ENCODE measurements at regions not wholly inside any gene's neighbourhood (a gene's known extent, or its start where the extent isn't known, plus 50 kb on each side); places are given as distances from the start of the nearest gene placed in this dataset.

DNA sequence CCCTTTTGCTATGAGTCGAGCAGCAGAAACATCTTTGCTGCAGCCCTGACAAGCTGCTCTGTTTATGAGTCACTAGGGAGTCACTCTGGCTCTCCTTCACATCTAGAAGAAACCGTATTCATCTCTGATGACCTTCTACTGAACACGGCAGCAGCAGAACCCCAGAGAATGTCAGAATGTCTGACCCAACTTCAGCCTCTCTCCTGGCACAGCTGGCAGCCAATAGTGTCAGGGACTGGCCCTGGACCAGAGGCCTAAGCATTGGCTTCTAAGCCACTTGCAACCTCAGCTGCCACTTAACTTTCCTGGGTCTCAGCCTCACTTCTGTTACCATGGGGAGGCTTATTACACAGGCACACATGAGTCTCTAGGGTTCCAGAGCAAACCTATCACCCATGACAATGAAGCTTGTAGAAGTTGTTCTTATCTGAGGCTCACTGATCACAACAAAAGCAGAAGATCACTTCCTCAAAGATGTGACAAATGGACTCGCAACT, 184.1 kb upstream of the TLE3 start:
- H3K27ac ChIP-seq (ENCODE audit: low read length) = no peak overlapping the region
- TF ChIP-seq, protein P1, sequence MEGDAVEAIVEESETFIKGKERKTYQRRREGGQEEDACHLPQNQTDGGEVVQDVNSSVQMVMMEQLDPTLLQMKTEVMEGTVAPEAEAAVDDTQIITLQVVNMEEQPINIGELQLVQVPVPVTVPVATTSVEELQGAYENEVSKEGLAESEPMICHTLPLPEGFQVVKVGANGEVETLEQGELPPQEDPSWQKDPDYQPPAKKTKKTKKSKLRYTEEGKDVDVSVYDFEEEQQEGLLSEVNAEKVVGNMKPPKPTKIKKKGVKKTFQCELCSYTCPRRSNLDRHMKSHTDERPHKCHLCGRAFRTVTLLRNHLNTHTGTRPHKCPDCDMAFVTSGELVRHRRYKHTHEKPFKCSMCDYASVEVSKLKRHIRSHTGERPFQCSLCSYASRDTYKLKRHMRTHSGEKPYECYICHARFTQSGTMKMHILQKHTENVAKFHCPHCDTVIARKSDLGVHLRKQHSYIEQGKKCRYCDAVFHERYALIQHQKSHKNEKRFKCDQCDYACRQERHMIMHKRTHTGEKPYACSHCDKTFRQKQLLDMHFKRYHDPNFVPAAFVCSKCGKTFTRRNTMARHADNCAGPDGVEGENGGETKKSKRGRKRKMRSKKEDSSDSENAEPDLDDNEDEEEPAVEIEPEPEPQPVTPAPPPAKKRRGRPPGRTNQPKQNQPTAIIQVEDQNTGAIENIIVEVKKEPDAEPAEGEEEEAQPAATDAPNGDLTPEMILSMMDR (IDR thresholded peaks at IDR 0.05) = no peak
- no peak for DNase-seq
- no peaks in the 10 kb centered on the region for H3K36me3 ChIP-seq (ENCODE audit: control insufficient read depth, insufficient read depth, low read length)
- Mint-ChIP-seq H3K9me3 (peaks cover 0 to 4% of the 10 kb centered on the region in 2 donors), H3K27me3 (ENCODE audit: low read depth in 2 of 2) (peaks cover 32 to 35% of the 10 kb centered on the region in 2 donors), H3K36me3 (no peaks in the 10 kb centered on the region), H3K4me3 (no peak overlapping the region), H3K4me1 (peaks cover 0 to 6% of the 10 kb centered on the region in 2 donors), H3K27ac (no peak overlapping the region)
- no peak for ATAC-seq
- H3K9me3 ChIP-seq (ENCODE audit: control insufficient read depth, insufficient read depth, low read length) = no peaks in the 10 kb centered on the region
- intact Hi-C loops (cut with micrococcal nuclease) = loop anchor here (2.0 kb wide), 1 partner anchor 19 kb away; no protein-coding TSS in a partner anchor
- no peak overlapping the region for H3K4me3 ChIP-seq (ENCODE audit: low read length)
- 62% methylated on average over 4 of the region's 4 CpGs for WGBS (ENCODE audit: insufficient coverage)
- H3K4me1 ChIP-seq (ENCODE audit: control insufficient read depth, insufficient read depth, low read length) = peaks cover 5% of the 10 kb centered on the region
- peaks cover 2% of the 10 kb centered on the region for H3K27me3 ChIP-seq (ENCODE audit: control insufficient read depth, insufficient read depth, low read length)

DNA sequence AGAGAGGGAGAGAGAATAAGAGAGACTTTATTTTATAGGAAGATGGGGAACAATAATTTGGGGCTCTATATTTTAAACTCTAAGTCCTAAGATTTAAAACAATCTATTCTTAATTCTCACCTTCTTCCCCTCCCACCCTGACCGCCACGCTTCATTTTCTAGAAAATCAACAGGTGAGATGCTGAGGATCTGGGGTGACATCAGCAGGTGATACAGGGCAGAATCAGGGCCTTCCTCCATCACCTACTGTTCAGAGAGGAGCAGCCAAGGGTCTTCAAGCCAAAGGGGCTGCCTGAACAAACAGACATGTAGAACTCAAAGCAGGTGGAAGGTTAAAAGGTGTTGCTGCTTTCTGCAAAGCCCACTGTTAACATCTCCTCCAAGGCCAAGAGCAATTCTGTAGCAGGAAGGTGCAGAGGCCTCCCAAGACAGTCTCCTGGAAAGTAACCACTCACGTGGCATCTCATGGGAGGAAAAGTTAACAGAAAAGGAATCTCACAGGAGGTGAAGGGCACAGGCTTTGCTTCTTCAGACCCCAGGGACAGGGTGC, 183.6 kb upstream of the TLE3 start:
- Mint-ChIP-seq H3K27ac (no peak overlapping the region), H3K4me1 (peaks cover 0 to 6% of the 10 kb centered on the region in 2 donors), H3K27me3 (ENCODE audit: low read depth in 2 of 2) (peaks cover 34 to 36% of the 10 kb centered on the region in 2 donors), H3K36me3 (no peaks in the 10 kb centered on the region), H3K9me3 (peaks cover 0 to 4% of the 10 kb centered on the region in 2 donors), H3K4me3 (no peak overlapping the region)
- Histone ChIP-seq H3K27me3 (ENCODE audit: control insufficient read depth, insufficient read depth, low read length) (peaks cover 2% of the 10 kb centered on the region), H3K4me3 (ENCODE audit: low read length) (no peak overlapping the region), H3K4me1 (ENCODE audit: control insufficient read depth, insufficient read depth, low read length) (peaks cover 5% of the 10 kb centered on the region), H3K36me3 (ENCODE audit: control insufficient read depth, insufficient read depth, low read length) (no peaks in the 10 kb centered on the region), H3K9me3 (ENCODE audit: control insufficient read depth, insufficient read depth, low read length) (no peaks in the 10 kb centered on the region), H3K27ac (ENCODE audit: low read length) (no peak overlapping the region)
- TF ChIP-seq, protein P1 (IDR thresholded peaks at IDR 0.05) = no peak
- 82% methylated on average over 3 of the region's 3 CpGs for WGBS (ENCODE audit: insufficient coverage)
- intact Hi-C loops (cut with micrococcal nuclease) = no loop called here
- DNase-seq = no peak
- no peak for ATAC-seq

DNA sequence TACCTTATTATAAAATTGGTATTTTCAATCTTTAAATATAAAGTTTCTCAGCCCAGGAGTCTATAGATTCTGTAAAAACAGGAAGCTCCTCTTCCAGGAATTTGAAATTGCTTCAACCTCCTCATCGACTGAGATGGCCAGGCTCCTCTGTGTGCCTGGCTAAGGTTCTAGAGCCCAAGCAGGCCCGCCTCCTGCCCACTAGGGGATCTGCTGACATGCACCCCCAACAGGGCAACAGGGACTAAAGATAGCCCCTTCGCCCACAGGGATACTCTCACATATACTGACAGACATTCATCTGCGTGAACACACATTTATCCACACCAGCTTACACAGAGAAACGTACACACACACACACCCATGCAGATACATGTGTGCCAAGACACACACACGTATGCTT, 183.1 kb upstream of the TLE3 start:
- peaks cover 36 to 37% of the 10 kb centered on the region in 2 donors for H3K27me3 Mint-ChIP-seq (ENCODE audit: low read depth in 2 of 2)
- Histone ChIP-seq H3K27me3 (ENCODE audit: control insufficient read depth, insufficient read depth, low read length) (peaks cover 2% of the 10 kb centered on the region), H3K27ac (ENCODE audit: low read length) (no peak overlapping the region), H3K9me3 (ENCODE audit: control insufficient read depth, insufficient read depth, low read length) (no peaks in the 10 kb centered on the region), H3K36me3 (ENCODE audit: control insufficient read depth, insufficient read depth, low read length) (no peaks in the 10 kb centered on the region), H3K4me1 (ENCODE audit: control insufficient read depth, insufficient read depth, low read length) (peaks cover 5% of the 10 kb centered on the region), H3K4me3 (ENCODE audit: low read length) (no peak overlapping the region)
- TF ChIP-seq, protein P1 (IDR thresholded peaks at IDR 0.05) = no peak
- no peak for ATAC-seq
- intact Hi-C loops (cut with micrococcal nuclease) = no loop called here
- H3K4me3 Mint-ChIP-seq = no peak overlapping the region
- no peaks in the 10 kb centered on the region for H3K36me3 Mint-ChIP-seq
- WGBS (ENCODE audit: insufficient coverage) = 86% methylated on average over 5 of the region's 6 CpGs
- peaks cover 0 to 6% of the 10 kb centered on the region in 2 donors for H3K4me1 Mint-ChIP-seq
- no peak overlapping the region for H3K27ac Mint-ChIP-seq
- DNase-seq = no peak
- H3K9me3 Mint-ChIP-seq = peaks cover 0 to 4% of the 10 kb centered on the region in 2 donors

DNA sequence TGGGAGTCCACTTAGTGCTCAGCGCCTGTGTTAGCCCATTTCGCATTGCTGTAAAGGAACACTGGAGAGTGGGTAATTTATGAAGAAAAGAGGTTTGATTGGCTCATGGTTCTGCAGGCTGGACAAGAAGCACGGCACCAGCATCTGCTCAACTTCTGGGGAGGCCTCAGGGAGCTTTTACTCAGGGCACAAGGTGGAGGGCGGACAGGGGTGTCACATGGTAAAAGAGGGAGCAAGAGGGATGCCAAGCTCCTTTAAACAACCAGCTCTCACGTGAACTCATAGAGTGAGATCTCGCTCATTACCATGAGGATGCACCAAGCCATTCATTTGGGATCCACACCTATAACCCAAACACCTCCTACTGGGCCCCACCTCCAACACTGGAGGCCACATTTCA, 181.4 kb upstream of the TLE3 start:
- Mint-ChIP-seq H3K36me3 (no peaks in the 10 kb centered on the region), H3K27ac (no peak overlapping the region), H3K4me1 (no peaks in the 10 kb centered on the region), H3K9me3 (peaks cover 0 to 4% of the 10 kb centered on the region in 2 donors), H3K27me3 (ENCODE audit: low read depth in 2 of 2) (peaks cover 36 to 43% of the 10 kb centered on the region in 2 donors), H3K4me3 (no peak overlapping the region)
- ATAC-seq (no peak), DNase-seq (no peak)
- TF ChIP-seq, protein P1 (IDR thresholded peaks at IDR 0.05) = no peak
- Histone ChIP-seq H3K36me3 (ENCODE audit: control insufficient read depth, insufficient read depth, low read length) (no peaks in the 10 kb centered on the region), H3K27me3 (ENCODE audit: control insufficient read depth, insufficient read depth, low read length) (peaks cover 5% of the 10 kb centered on the region), H3K4me1 (ENCODE audit: control insufficient read depth, insufficient read depth, low read length) (no peaks in the 10 kb centered on the region), H3K4me3 (ENCODE audit: low read length) (no peak overlapping the region), H3K9me3 (ENCODE audit: control insufficient read depth, insufficient read depth, low read length) (no peaks in the 10 kb centered on the region), H3K27ac (ENCODE audit: low read length) (no peak overlapping the region)
- intact Hi-C loops (cut with micrococcal nuclease) = no loop called here
- WGBS (ENCODE audit: insufficient coverage) = 79% methylated on average over 6 of the region's 6 CpGs
